ENCODE measurements at regions not wholly inside any gene's neighbourhood (a gene's known extent, or its start where the extent isn't known, plus 50 kb on each side); places are given as distances from the start of the nearest gene placed in this dataset.

GRCh38 chr1:69513601-69514000, 54.1 kb upstream of the LRRC7 start:
- no peak overlapping the region for H3K4me3 ChIP-seq (ENCODE audit: low read depth, low read length)
- DNase-seq (ENCODE audit: low read depth) = no peak
- TF ChIP-seq CTCF (IDR thresholded peaks at IDR 0.05; ENCODE audit: insufficient read depth, low read length) = no peak
